DND-41 (cell line): ENCODE measurements at regions not wholly inside any gene's neighbourhood (a gene's known extent, or its start where the extent isn't known, plus 50 kb on each side); places are given as distances from the start of the nearest gene placed in this dataset.

Source experiments
- ATAC-seq: fragments of 200-7000 bp; cut with Tn5 transposase; 3 replicates; pipeline ENCODE4 v1.9.1; 2021; ENCODE audit warnings: low read depth; ENCODE audit not compliant: insufficient read depth
- DNase-seq: peaks from one replicate; pipeline ENCODE4 v3.0.0-alpha.2; 2020
- H2AFZ ChIP-seq: 2 replicates; pipeline ENCODE4 v1.6.0; 2012; ENCODE audit warnings: low read depth, low read length
- H3K27ac ChIP-seq: 2 replicates; pipeline ENCODE4 v1.5.1; 2012; ENCODE audit warnings: low read length, inconsistent platforms
- H3K27me3 ChIP-seq: fragments of 200-600 bp; sonication (generic); 2 replicates; pipeline ENCODE4 v1.6.0; 2012; ENCODE audit warnings: low read length, mild to moderate bottlenecking, inconsistent platforms; ENCODE audit not compliant: insufficient read depth, poor library complexity
- H3K36me3 ChIP-seq: 2 replicates; pipeline ENCODE4 v1.5.1; 2012; ENCODE audit warnings: low read length, inconsistent platforms; ENCODE audit not compliant: insufficient read depth
- H3K4me1 ChIP-seq: 2 replicates; pipeline ENCODE4 v1.5.1; 2012; ENCODE audit warnings: mild to moderate bottlenecking, low read length; ENCODE audit not compliant: insufficient read depth
- H3K4me2 ChIP-seq: 2 replicates; pipeline ENCODE4 v1.6.0; 2012; ENCODE audit warnings: mild to moderate bottlenecking, moderate library complexity, low read length, inconsistent platforms; ENCODE audit not compliant: insufficient read depth
- H3K4me3 ChIP-seq, 2 experiments: fragments of 200-600 bp in 1 of 2; shearing (Covaris generic) in 1 of 2; 2 replicates each; pipeline ENCODE4 v1.5.1; 2012 to 2016; ENCODE audit warnings: inconsistent platforms in 2 of 2, low read length in 2 of 2, mild to moderate bottlenecking in 2 of 2, low read depth in 1 of 2, moderate library complexity in 1 of 2
- H3K79me2 ChIP-seq: 2 replicates; pipeline ENCODE4 v1.6.0; 2012; ENCODE audit warnings: low read length, inconsistent platforms; ENCODE audit not compliant: insufficient read depth
- H3K9ac ChIP-seq: 2 replicates; pipeline ENCODE4 v1.6.0; 2012; ENCODE audit warnings: low read depth, mild to moderate bottlenecking, inconsistent platforms, low read length, moderate library complexity
- H3K9me3 ChIP-seq: 2 replicates; pipeline ENCODE4 v1.5.1; 2012; ENCODE audit warnings: low read length, moderate library complexity, mild to moderate bottlenecking, inconsistent platforms; ENCODE audit not compliant: insufficient read depth, severe bottlenecking
- H4K20me1 ChIP-seq: 2 replicates; pipeline ENCODE4 v1.6.0; 2012; ENCODE audit warnings: low read length; ENCODE audit not compliant: insufficient read depth
- EZH2 ChIP-seq: IDR thresholded peaks from 3 replicates; pipeline ENCODE4 v1.6.1; 2012; ENCODE audit warnings: borderline replicate concordance, low read depth, mild to moderate bottlenecking, moderate library complexity, low read length, inconsistent platforms; ENCODE audit not compliant: severe bottlenecking
- TF ChIP-seq, protein P1 (sequence below): IDR thresholded peaks from 2 replicates; pipeline ENCODE4 v1.5.1; 2012; ENCODE audit warnings: borderline replicate concordance, low read length, moderate library complexity, mild to moderate bottlenecking; ENCODE audit not compliant: poor library complexity, severe bottlenecking; ENCODE audit errors: extremely low read depth

DNA sequence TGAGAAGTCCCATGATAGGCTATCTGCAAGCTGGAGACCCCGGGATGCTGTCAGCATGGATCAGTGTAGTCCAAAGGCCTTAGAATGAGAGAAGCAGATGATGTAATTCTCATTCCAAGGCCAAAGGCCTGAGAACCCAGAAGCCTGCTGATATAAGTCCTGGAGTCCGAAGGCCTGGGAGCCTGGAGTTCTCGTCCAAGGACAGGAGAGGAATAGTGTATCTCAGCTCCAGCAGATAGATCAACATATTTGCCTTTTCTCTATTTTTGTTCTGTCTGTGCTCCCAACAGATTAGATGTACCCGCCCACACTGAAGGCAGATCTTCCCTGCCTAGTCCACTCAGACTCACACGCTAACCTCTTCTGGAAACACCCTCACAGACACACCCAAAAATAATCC lies 454.9 kb upstream of the CHAC2 start:
- no peak for TF ChIP-seq EZH2
- TF ChIP-seq, protein P1, sequence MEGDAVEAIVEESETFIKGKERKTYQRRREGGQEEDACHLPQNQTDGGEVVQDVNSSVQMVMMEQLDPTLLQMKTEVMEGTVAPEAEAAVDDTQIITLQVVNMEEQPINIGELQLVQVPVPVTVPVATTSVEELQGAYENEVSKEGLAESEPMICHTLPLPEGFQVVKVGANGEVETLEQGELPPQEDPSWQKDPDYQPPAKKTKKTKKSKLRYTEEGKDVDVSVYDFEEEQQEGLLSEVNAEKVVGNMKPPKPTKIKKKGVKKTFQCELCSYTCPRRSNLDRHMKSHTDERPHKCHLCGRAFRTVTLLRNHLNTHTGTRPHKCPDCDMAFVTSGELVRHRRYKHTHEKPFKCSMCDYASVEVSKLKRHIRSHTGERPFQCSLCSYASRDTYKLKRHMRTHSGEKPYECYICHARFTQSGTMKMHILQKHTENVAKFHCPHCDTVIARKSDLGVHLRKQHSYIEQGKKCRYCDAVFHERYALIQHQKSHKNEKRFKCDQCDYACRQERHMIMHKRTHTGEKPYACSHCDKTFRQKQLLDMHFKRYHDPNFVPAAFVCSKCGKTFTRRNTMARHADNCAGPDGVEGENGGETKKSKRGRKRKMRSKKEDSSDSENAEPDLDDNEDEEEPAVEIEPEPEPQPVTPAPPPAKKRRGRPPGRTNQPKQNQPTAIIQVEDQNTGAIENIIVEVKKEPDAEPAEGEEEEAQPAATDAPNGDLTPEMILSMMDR: no peak
- H2AFZ ChIP-seq: no peak overlapping the region

DNA sequence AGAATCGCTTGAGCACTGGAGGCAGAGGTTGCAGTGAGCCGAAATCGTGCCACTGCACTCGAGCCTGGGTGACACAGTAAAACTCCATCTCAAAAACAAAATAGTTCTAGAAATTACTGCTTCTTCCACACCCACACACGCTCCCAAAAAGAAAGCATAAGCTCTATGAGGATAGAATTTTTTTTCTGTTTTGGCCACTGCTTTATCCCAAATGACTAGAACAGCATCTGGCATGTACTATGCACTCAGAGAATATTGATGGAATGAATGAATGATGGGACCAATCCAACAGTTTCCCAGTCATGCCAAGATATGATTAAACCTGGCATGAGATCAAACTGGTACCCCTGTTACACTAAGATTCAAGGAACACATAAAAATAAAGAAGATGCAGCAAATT lies 455.4 kb upstream of the CHAC2 start:
- H4K20me1 ChIP-seq: no peaks in the 10 kb centered on the region
- DNase-seq (no peak), ATAC-seq (no peak)
- H3K4me3 ChIP-seq: no peak overlapping the region
- H3K4me1 ChIP-seq: no peaks in the 10 kb centered on the region
- no peaks in the 10 kb centered on the region for H3K36me3 ChIP-seq
- no peak overlapping the region for H3K9ac ChIP-seq
- no peaks in the 10 kb centered on the region for H3K79me2 ChIP-seq
- TF ChIP-seq, protein P1: no peak
- no peak for TF ChIP-seq EZH2
- no peak overlapping the region for H2AFZ ChIP-seq
- H3K4me2 ChIP-seq: no peak overlapping the region
- no peaks in the 10 kb centered on the region for H3K9me3 ChIP-seq
- no peak overlapping the region for H3K27ac ChIP-seq
- no peaks in the 10 kb centered on the region for H3K27me3 ChIP-seq

More for the DNA sequence above, 454.9 kb upstream of the CHAC2 start:
- Histone ChIP-seq H3K4me3 (no peak overlapping the region), H3K4me2 (no peak overlapping the region), H3K36me3 (no peaks in the 10 kb centered on the region), H4K20me1 (no peaks in the 10 kb centered on the region), H3K9ac (no peak overlapping the region), H3K9me3 (no peaks in the 10 kb centered on the region), H3K79me2 (no peaks in the 10 kb centered on the region), H3K27ac (no peak overlapping the region), H3K4me1 (no peaks in the 10 kb centered on the region), H3K27me3 (no peaks in the 10 kb centered on the region)
- no peak for DNase-seq
- no peak for ATAC-seq

DNA sequence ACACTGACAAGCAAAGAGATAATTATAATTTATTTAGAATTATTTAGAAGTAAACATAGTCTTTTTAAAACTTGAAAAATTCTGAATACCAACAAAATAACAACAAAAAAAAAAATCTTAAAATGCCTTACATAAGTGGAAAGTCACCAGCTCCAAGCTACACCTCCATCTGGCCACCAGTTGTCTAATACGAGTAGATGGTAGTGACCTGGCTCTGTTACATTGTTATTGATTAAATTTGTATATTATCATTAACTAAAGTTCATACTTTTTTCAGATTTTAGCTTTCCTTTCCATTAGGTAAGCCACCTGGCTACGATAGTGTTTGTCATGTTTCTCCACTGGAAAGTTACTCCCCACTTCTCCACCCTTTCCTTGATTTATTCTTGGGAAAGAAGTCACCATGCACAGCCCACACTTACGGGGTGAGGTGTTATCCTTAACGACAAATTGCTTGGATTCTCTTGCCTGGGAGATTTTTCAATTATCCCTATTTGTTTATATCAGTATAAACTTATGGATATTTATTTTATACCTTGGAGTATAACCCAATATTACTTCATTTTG lies 464.5 kb upstream of the CHAC2 start:
- H3K27me3 ChIP-seq: no peaks in the 10 kb centered on the region
- H4K20me1 ChIP-seq: no peaks in the 10 kb centered on the region
- H3K9ac ChIP-seq: no peak overlapping the region
- no peak overlapping the region for H3K4me2 ChIP-seq
- H3K4me1 ChIP-seq: no peaks in the 10 kb centered on the region
- H3K36me3 ChIP-seq: no peaks in the 10 kb centered on the region
- no peak overlapping the region for H3K27ac ChIP-seq
- TF ChIP-seq, protein P1: no peak
- no peak for TF ChIP-seq EZH2
- no peak overlapping the region for H2AFZ ChIP-seq
- DNase-seq (no peak), ATAC-seq (no peak)
- no peak overlapping the region for H3K4me3 ChIP-seq
- H3K9me3 ChIP-seq: no peaks in the 10 kb centered on the region
- H3K79me2 ChIP-seq: no peaks in the 10 kb centered on the region

DNA sequence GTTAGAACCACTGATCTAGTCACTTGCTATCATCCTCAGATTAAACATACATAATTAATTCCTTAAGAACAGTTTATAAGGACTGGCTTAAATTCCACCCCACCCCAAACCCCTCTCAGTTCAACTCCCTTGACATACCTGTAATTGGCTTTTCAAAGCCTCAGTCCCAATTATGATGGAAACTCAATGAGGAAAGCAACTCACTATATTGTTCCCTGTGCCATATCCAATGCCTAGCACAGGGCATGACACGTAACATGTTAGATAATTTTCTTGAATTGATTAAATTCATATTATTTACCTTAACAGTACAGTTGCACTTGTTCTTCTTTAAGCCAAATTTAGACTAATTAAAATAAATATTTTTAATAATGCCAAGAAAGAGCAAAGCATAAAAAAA lies 465.1 kb upstream of the CHAC2 start:
- H3K79me2 ChIP-seq: no peaks in the 10 kb centered on the region
- no peak for DNase-seq
- H3K27ac ChIP-seq: no peak overlapping the region
- H2AFZ ChIP-seq: no peak overlapping the region
- no peaks in the 10 kb centered on the region for H3K27me3 ChIP-seq
- no peak overlapping the region for H3K4me2 ChIP-seq
- TF ChIP-seq, protein P1: no peak
- TF ChIP-seq EZH2: no peak
- H3K9ac ChIP-seq: no peak overlapping the region
- no peak overlapping the region for H3K4me3 ChIP-seq
- no peak for ATAC-seq
- H3K9me3 ChIP-seq: no peaks in the 10 kb centered on the region
- no peaks in the 10 kb centered on the region for H3K4me1 ChIP-seq
- H3K36me3 ChIP-seq: no peaks in the 10 kb centered on the region
- H4K20me1 ChIP-seq: no peaks in the 10 kb centered on the region
